Activated CD8-positive, alpha-beta T cell treated with anti-CD3 and anti-CD28 coated beads for 36 hours (primary cell): ENCODE measurements at regions not wholly inside any gene's neighbourhood (a gene's known extent, or its start where the extent isn't known, plus 50 kb on each side); places are given as distances from the start of the nearest gene placed in this dataset.

Source experiments
- ATAC-seq: fragments of 200-7000 bp; cut with Tn5 transposase; one replicate; pipeline ENCODE4 v1.10.0; 2021; ENCODE audit warnings: mild to moderate bottlenecking, moderate library complexity
- CTCF ChIA-PET: fragments of 350-600 bp; sonication (Branson Sonifier 250); formaldehyde crosslinking; loops from one replicate; lab custom pipeline; 2021; ENCODE audit warnings: antibody characterized with exemption; lab: Charles Lee
- POLR2A ChIA-PET: fragments of 350-600 bp; sonication (Branson Sonifier 250); formaldehyde crosslinking; loops from one replicate; lab custom pipeline; 2021; ENCODE audit warnings: antibody characterized with exemption; lab: Charles Lee
- DNase-seq: peaks from one replicate; pipeline ENCODE4 v3.0.0-alpha.2; 2020
- H3K27ac Mint-ChIP-seq: one replicate; pipeline ENCODE4 v1.8.0; 2021; ENCODE audit warnings: mild to moderate bottlenecking, mixed read lengths
- H3K27me3 Mint-ChIP-seq: one replicate; pipeline ENCODE4 v1.8.0; 2021; ENCODE audit warnings: mixed read lengths
- H3K36me3 Mint-ChIP-seq: one replicate; pipeline ENCODE4 v1.8.0; 2021; ENCODE audit warnings: low read depth, mixed read lengths
- H3K4me1 Mint-ChIP-seq: one replicate; pipeline ENCODE4 v1.8.0; 2021; ENCODE audit warnings: low read depth, mixed read lengths
- H3K4me3 Mint-ChIP-seq: one replicate; pipeline ENCODE4 v1.8.0; 2021; ENCODE audit warnings: mild to moderate bottlenecking, moderate library complexity, mixed read lengths
- H3K9me3 Mint-ChIP-seq: one replicate; pipeline ENCODE4 v1.8.0; 2021; ENCODE audit warnings: mixed read lengths
- intact Hi-C: fragments of 100-400 bp; cut with micrococcal nuclease; formaldehyde crosslinking; loops from one replicate; pipeline ENCODE4 v1.10.0; 2022
- TF ChIP-seq, protein P1 (sequence below): fragments of 200-600 bp; IDR thresholded peaks from one replicate; pipeline ENCODE4 v1.8.0; 2022; ENCODE audit warnings: antibody characterized with exemption, mild to moderate bottlenecking

DNA sequence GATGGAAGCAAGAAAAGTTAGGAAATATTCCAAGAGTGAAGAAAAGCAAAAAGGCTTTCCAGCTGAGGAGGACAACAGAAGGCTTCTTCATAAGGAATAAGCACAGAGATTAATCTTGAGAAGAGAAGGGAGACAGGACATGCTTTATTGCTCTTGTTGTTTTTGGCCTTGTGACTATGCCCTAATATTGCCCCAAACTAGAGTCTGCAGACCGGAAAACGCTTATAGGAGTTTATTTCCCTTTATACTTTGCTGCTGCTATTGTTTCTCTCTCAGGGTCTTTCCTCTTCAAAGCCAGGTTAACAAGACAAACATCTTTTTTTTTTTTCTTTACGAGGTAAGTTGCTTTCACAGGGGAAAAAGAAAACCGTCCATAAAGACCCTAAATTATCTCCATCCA is 991.4 kb downstream of the ADGRL2 start:
- ATAC-seq (no peak), DNase-seq (no peak)
- Mint-ChIP-seq H3K27me3 (no peaks in the 10 kb centered on the region), H3K27ac (no peak overlapping the region), H3K36me3 (no peaks in the 10 kb centered on the region), H3K9me3 (peaks cover 9% of the 10 kb centered on the region), H3K4me1 (no peaks in the 10 kb centered on the region), H3K4me3 (no peak overlapping the region)
- intact Hi-C loops, result no loop called here
- POLR2A ChIA-PET, result no interaction called here
- CTCF ChIA-PET, result no interaction called here
- TF ChIP-seq, protein P1, sequence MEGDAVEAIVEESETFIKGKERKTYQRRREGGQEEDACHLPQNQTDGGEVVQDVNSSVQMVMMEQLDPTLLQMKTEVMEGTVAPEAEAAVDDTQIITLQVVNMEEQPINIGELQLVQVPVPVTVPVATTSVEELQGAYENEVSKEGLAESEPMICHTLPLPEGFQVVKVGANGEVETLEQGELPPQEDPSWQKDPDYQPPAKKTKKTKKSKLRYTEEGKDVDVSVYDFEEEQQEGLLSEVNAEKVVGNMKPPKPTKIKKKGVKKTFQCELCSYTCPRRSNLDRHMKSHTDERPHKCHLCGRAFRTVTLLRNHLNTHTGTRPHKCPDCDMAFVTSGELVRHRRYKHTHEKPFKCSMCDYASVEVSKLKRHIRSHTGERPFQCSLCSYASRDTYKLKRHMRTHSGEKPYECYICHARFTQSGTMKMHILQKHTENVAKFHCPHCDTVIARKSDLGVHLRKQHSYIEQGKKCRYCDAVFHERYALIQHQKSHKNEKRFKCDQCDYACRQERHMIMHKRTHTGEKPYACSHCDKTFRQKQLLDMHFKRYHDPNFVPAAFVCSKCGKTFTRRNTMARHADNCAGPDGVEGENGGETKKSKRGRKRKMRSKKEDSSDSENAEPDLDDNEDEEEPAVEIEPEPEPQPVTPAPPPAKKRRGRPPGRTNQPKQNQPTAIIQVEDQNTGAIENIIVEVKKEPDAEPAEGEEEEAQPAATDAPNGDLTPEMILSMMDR, result no peak

DNA sequence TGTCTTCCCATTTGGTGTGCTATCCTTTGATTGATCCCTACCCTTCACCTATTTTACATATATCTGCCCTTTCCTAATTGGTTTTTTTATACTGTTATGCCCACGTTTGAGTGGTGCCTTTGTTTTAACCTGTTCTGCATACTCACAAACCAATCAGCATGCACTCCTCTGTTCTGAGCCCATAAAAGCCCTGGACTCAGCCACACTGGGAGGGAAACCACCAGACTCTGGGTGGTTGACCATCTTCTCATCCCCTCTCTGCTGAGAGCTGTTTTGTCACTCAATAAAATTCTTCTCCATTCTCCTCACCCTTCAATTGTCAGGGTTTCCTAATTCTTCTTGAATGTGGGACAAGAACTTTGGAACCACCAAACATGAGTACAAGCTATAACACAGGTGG is 989.8 kb downstream of the ADGRL2 start:
- intact Hi-C loops, result no loop called here
- ChIA-PET POLR2A (no interaction called here), CTCF (no interaction called here)
- no peaks in the 10 kb centered on the region for H3K36me3 Mint-ChIP-seq
- H3K27me3 Mint-ChIP-seq, result no peaks in the 10 kb centered on the region
- no peak overlapping the region for H3K4me3 Mint-ChIP-seq
- H3K27ac Mint-ChIP-seq, result no peak overlapping the region
- TF ChIP-seq, protein P1, result no peak
- peaks cover 9% of the 10 kb centered on the region for H3K9me3 Mint-ChIP-seq
- no peaks in the 10 kb centered on the region for H3K4me1 Mint-ChIP-seq
- no peak for ATAC-seq
- DNase-seq, result no peak

DNA sequence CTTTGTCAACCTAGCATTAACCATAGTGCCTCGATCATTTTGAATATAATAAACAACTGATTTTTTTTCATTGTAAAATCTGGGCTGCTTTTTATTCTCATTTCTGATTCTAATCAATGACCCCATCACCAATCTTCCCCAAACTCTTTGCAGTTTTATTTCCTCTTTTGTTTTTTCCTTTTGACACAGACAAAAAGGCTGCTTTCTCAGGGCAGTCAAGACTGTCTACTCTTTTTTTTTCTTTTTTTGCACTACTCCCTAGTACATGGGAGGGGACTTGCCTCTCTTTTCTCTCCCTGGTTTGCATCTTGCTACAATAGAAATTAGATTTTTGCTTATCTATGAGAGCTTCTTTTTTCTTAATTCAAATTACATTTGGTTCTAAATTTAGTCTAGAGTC is 987.9 kb downstream of the ADGRL2 start:
- TF ChIP-seq, protein P1, result no peak
- intact Hi-C loops, result no loop called here
- ATAC-seq, result no peak
- POLR2A ChIA-PET, result no interaction called here
- Mint-ChIP-seq H3K27ac (no peak overlapping the region), H3K36me3 (no peaks in the 10 kb centered on the region), H3K27me3 (no peaks in the 10 kb centered on the region), H3K4me1 (no peaks in the 10 kb centered on the region), H3K9me3 (peaks cover 9% of the 10 kb centered on the region), H3K4me3 (no peak overlapping the region)
- CTCF ChIA-PET, result interaction anchor here (1.5 kb wide), 1 partner anchor 13 kb away, joined by 9 read pairs; no protein-coding TSS in a partner anchor
- DNase-seq, result no peak

DNA sequence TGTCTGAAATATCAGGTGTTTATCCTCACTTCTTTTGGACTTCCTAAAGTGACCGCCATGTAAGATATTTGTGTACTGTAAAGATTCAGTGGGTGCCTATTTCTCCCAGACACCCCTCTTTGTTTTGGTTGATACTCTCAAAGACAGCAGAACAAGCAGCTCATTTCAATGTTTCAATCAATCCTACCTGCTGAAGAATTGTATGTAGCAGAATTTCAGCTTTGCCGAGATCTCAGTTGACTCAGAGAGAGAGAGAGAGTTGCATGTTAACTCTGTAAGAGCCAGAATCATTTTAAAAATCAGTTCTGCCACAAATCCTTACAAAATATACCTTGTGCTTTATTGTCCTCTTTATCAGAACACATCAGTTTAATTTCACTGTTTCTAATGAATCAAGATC is 987.3 kb downstream of the ADGRL2 start:
- H3K9me3 Mint-ChIP-seq, result peaks cover 9% of the 10 kb centered on the region
- H3K4me1 Mint-ChIP-seq, result no peaks in the 10 kb centered on the region
- no peaks in the 10 kb centered on the region for H3K36me3 Mint-ChIP-seq
- intact Hi-C loops, result no loop called here
- no peak overlapping the region for H3K27ac Mint-ChIP-seq
- DNase-seq, result no peak
- CTCF ChIA-PET, result interaction anchor here (0.9 kb wide), 1 partner anchor 13 kb away, joined by 3 read pairs; no protein-coding TSS in a partner anchor
- TF ChIP-seq, protein P1, result no peak
- POLR2A ChIA-PET, result no interaction called here
- H3K4me3 Mint-ChIP-seq, result no peak overlapping the region
- no peak for ATAC-seq
- H3K27me3 Mint-ChIP-seq, result no peaks in the 10 kb centered on the region

DNA sequence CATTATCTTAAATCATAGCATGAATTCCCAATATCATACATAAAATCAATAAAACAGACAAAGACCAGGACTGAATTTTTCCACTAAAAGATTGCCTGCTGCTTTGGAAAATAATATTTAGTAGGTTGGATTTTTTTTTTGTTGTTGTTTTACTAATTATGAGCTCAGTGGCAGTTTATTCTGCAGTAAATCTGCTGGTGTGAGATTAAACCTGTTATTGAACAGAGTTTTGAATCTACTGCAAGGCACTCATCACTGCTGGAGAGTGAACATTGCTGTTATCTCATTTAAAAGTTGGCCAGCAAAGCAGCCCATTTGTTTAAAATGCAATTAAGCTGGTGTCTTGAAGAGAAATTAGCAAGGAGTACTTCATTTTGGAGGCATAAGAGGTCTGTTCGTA is 986.1 kb downstream of the ADGRL2 start:
- DNase-seq (no peak), ATAC-seq (no peak)
- Mint-ChIP-seq H3K27ac (no peak overlapping the region), H3K36me3 (no peaks in the 10 kb centered on the region), H3K4me1 (no peaks in the 10 kb centered on the region), H3K27me3 (no peaks in the 10 kb centered on the region), H3K9me3 (peaks cover 9% of the 10 kb centered on the region), H3K4me3 (no peak overlapping the region)
- TF ChIP-seq, protein P1, result no peak
- intact Hi-C loops, result no loop called here
- ChIA-PET POLR2A (no interaction called here), CTCF (no interaction called here)
